GM19328 (cell line): ENCODE measurements at regions not wholly inside any gene's neighbourhood (a gene's known extent, or its start where the extent isn't known, plus 50 kb on each side); places are given as distances from the start of the nearest gene placed in this dataset.
A peak's percentile ranks its signal among the peaks of the same experiment; 100 is the strongest.

Experiments
- ATAC-seq: cut with Tn5 transposase; IDR thresholded peaks from one replicate; pipeline ENCODE4 v1.9.1; 2021; ENCODE audit warnings: mild to moderate bottlenecking, moderate library complexity; ENCODE audit not compliant: unreplicated experiment

DNA sequence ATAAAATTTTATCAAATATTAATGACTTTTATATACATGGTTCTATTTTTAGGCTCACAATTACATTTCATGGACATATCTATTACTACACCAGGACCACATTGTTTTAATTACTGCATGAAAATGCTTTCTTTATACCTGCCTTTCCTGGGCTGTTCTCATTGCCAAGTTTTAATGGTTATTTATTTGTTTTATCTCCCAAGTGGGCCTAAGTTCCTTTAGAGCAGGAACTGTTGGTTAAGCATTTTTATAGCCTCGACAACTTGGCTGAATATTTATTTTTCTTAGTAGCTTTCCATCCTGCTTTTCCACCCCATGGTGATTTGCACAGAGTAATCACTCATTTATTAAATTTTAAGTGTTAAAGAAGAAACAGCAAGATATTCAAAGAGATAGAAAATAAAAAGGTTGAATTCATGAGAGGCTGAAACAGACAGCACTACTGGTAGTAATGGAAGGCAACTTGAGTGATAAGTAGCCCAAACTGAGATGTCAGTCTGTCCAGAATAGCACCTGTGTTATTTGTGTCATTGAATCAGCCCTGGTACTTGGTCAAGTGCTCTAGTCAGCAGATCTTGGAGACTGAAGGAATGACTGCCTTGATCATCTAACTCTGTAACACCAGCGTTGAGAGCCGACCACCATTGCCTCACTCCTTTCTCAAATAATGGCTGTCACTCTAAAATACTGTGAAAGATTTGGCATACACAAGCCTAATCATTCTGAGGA is 119.1 kb upstream of the EGLN3 start:
- ATAC-seq = no peak

- ATAC-seq = no peak
Measured at GRCh38 chr14:34067587-34067986, 116.7 kb upstream of the EGLN3 start.

DNA sequence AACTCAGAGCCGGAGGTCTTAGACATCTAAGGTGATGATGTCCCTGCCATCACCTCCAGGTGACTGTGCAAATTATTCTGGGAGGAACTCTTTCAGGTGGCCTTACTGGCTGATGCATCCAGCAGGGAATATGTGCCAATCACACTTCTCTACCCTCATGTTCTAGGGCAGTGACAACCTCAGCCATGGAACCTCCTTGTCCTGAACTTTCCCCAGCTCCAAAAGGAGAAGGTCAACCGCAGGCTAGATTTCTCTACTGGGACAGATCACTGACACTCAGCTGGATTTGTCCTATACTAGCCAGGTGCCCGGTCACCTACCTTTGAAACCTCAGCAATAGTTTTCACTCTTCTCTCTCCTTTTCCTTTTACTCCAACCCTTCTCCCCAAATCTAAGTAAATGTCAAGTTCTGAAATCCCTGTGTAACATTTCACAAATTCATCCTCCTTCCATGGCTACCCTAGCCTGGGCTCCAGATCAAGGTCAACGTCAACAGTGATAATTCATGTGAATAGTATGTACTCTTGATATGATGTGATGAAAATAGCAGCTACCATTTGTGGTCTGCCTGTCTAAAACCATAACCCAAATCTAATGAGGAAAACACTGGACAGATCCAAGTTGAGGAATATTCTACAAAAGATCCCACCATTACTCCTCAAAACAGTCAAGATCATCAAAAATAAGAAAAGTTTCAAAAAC is 115.0 kb upstream of the EGLN3 start:
- ATAC-seq = no peak

DNA sequence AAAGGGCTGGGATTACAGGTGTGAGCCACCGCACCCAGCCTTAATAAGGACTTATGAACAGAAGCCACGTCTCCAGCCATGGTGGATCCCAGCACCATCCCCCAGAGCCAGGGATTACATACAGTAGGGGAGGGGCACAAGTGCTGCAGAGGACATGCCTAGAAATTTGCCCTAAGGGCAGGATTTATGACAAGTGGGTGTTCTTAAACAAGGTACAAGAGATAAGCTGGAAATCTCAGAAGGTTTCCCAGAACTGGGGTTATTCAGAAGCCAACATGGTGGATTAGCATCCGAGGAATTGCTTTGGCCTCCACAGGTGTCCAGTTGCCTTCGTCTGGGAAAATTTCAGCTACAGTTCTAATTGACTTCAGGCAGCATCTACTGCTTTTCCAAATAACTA is 114.4 kb upstream of the EGLN3 start:
- ATAC-seq = no peak

DNA sequence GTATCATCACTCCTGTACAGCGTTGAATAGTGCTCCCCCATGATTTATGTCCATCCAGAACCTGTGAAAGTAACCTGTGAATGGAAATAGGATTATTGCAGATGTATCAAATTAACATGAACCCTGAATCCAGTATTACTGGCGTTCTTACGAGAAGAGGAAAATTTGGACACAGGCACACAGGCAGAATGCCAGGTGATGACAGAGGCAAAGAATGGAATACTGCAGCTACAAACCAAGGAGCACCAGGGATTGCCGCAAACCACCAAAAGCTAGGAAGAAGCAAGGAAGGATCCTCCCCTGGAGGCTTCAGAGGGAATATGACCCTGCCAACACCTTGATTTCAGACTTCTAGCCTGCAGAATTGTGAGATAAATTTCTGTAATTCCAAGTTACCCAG is 113.5 kb upstream of the EGLN3 start:
- no peak for ATAC-seq

DNA sequence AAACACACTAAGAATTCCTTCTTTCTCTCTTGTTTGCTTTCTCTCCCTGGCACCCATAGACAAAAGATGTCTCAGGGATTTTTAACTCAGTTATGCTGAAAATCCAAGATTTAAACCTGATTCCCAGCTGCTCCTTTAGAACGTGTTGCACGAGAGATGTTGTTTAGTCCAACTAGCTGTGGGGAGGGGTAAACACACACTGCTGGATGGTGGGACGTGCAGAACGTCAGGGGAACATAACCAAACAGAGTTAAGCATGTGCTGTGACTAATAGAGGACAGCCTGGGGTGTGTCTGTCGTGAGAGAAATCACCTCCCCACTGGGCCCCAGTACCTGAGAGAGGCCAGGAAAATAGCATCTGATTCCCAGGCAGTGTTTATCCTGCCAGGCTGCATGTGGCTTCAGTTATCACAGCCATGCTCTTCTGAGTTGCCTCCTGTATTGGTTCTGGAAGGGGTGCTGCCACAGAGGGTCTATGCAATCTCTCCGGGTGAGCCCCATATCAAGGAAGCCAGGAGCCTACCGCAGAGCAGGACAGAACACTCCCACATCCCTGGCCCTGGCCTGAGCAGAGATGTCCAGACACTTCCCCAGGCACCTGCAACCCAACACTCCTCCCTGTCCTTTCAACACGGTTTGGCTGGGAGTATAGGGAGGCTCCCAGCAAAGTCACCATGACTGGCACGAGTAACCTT is 112.7 kb upstream of the EGLN3 start:
- no peak for ATAC-seq

- no peak for ATAC-seq
Measured at GRCh38 chr14:34063042-34063441, 112.2 kb upstream of the EGLN3 start.

DNA sequence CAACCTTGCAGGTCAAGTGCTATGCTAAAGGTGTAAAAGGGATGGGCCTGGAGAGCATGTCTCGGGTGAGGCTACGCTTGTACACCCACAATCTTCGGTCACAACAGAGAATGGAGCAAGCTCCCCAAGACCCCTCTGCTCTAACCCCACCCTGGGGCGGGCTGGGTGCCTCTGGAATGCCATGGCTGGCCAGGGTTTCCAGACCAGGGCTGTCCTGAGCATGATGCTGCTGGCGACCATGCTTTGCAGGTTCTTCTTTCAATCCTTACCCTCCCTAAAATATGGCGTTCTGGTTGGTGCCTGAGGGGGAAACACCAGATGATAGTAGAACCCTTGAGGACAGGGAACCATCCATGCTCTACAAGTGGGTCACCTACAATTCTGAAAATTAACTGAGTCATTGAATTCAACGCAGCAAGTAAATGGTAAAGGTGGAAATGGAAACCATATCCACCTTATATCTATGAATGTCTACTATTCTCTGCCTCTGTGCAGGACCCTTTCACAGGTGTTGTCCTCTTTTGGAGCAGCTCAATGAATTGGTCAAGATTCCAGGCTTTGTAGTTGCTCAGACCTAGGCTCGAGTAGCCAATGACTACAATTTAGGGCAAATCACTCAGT is 111.6 kb upstream of the EGLN3 start:
- no peak for ATAC-seq

DNA sequence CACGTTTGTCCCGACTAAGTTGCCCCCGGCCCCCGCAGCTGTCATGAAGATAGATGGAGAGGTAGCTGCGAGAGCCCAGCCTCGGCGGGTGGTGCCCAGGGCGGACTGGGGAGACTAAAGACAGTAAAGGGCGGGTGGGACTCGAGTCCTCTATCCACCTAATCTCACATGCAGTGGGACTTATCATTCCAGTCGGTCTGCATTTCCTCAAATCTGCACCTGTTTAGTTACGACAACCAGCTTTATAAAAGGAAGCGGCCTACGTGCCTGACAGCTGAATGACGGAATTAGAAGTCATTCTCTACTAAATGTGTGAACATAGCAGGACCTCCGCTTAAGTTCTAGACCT is 109.8 kb upstream of the EGLN3 start:
- ATAC-seq = peak; percentile 19

GRCh38 chr14:34059925-34060650 is 109.2 kb upstream of the EGLN3 start:
- ATAC-seq = peak; percentile 81

DNA sequence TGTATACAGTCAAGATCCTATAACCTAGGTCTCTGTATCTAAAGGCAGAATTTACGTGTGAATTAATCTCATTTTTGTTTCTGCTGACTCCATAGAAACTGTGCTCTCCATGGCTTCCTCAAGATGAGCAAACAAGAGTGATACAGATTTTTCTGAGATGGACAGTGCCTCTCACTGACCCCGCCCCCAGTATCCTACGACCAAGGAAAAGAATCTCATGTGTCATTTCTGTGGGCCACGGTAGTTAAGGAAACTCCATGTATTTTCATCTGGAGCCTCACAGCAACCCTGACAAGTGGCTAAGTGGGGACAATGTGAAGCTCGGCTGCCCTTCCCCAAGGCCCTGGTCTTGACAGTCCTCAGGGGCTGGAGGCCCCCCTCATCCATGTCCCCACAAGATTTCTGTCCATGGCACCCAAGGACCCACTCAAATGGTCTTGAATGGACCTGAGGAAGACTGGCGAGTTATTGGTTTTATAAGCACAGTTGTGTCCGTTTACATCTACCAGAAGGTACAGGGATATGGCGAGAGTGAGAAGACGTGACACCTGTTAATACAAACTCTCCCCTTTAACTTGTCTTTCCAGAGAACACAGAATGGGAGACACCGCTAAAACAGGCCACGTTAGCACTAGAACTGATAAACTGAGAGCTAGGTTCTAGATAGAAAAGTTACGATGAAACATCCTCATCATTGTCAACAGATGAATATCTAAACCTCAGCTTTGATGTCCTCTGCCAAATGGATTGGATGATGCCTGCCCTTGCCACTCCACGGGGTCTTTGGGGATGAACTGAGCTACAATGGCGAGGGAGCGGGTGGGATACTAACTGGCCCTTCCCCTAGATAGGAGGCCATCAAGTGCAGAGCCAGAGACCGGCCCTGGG is 108.4 kb upstream of the EGLN3 start:
- no peak for ATAC-seq

DNA sequence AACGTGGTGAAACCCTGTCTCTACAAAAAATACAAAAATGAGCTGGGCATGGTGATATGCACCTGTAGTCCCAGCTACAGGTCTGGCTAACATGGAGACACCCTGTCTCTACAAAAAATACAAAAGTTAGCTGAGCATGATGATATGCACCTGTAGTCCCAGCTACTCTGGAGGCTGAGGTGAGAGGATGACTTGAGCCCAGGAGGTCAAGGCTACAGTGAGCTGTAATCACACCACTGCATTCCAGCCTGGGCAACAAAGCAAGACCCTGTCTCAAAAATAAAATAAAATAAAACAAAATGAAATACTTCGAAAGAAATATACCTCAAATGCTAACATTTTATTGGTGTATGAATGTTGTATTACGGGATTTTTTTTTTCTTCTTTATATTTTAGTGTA is 107.6 kb upstream of the EGLN3 start:
- ATAC-seq = no peak

- no peak for ATAC-seq
Measured at GRCh38 chr14:34056046-34056445, 105.2 kb upstream of the EGLN3 start.

DNA sequence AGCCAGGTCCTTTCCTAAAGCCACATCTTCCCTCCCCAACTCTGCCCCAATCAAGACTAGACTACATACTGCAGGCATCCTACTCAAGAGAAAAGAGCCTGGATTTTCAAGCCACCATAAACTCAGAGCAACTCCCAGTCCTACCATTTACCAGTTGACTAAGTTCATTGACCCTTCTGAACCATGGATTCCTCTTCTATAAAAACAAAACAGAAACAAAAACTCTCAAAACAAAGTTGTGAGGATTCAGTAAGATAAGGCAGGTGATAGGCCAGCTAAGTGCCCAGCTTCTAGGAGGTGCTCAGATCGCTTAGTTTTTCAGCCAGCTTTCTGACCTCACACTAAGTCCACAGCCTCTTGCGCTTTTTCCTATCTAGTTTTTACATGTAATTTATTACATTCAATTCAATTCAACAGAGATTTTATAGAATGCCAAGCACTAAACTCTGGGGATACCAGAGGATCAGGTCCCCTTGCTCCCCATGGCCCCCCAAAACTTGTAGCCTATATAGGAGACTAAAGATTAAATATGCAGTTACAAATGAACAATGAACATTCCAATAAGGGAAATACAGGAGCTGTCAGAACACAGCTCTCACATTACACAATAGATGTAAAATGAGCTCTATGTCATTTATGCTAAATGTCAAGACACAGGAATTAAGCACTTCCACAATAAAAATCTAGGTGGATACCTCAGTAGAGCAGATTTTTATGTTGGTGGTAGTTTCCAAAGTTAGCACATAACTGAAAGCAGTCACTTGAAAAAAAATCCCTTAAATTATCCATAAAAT is 104.5 kb upstream of the EGLN3 start:
- ATAC-seq = no peak

- no peak for ATAC-seq
Measured at GRCh38 chr14:34053666-34054065, 102.8 kb upstream of the EGLN3 start.

DNA sequence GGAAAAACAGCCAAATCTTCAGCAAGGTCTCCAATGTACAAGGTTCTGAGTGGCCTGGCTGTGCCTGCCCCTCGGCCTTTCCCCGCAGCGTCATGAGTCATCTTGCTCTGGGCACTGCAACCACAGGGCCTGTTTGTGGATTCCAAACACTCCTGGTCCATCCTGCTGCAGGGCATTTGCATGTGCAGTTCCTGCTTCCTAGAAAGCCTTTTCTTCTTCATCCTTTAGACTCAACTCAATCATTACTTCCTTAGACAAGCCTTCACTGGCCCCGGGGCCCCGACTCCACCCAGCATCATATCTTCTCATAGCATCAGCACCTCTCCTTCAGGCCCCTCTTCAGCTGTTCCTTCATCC is 101.8 kb upstream of the EGLN3 start:
- no peak for ATAC-seq

DNA sequence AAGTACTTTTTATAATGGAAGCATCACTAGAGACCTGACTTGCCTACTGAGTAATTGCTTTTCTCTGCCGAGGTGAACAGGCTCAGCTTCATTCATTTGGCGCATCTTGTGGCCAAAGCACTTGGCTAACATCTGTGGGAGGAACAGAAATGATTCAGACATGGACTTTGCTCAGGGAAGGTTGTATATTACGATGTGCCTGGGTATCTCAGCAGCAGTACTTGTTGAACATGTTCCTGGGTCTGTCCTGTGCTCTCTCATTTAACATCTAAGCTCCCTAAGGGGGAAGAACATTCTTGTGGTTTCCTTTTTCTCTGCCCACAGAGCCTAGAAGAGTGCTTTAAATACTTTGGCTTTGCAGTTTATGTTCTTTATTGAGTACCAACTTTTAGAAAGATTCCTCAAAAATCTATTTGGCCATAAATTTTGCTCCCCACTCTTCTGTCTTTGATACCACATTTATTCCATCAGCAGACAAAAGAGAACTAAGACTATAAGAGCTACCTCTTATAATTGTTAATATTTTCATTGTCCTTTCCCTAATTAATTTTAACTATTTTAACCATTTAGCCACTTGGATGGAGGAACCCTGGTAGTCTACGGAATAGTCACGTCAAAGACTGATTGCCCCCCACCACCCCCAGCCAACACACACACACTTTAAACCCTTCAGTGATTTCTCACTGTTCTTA is 101.2 kb upstream of the EGLN3 start:
- no peak for ATAC-seq

DNA sequence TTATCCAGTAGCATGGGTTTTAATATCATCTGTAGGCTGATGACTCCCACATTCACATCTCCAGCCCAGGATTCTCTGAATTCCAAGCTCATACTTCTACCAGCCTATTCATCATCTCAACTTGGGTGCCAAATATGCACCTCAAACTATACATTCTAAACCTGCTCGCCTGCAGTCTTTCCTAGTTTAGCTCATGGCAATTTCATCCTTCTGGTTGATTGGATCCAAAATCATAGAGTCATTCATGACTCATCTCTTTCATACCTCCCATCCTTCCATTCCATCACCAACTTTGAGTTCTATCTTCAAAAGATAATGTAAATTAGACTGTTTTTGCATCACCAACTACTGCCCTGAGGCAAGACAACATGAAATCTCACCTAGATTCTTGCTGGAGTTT is 99.7 kb upstream of the EGLN3 start:
- ATAC-seq = no peak

DNA sequence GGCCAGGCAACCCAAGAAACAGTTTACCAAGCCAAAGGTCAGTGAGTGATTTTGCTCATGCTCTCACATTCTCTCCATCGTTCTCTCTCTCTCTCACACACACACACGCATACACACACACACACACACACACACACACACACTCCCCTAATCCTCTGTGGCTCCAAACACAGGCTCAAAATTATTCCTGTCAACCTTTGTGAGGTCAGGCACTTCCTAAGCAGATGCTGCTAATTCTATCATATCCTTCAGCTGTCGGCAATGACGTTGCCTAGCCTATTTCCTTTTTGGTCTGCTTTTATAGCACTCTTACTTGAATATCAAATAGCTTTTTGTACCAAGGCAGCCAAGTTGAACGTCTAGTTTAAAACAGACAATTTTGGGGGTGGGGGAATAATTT is 98.9 kb upstream of the EGLN3 start:
- no peak for ATAC-seq
